ENCODE measurements at regions not wholly inside any gene's neighbourhood (a gene's known extent, or its start where the extent isn't known, plus 50 kb on each side); places are given as distances from the start of the nearest gene placed in this dataset.

DNA sequence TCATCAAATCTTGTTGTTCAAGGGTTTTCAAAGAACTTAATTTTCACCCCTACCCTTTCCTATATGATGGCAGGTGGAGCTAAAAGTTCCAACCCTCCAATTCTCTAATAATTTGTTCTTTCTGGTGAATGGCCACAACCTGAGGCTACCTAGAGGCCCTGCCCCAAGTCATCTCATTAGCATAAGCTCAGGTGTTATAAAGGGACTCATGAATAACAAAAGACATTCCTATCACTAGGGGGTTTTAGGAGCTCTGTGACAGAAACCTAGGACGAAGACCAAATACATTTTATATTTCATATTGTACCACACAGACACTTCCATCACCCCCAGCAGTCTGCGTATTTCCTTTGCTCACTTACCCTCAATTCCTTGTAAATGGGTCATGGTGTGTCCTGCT, 483.6 kb upstream of the EPHA6 start:
- no peak for TF ChIP-seq NFE2L1 (CRISPR knock-in tag; IDR thresholded peaks at IDR 0.05)
- TF ChIP-seq SMAD3 (CRISPR knock-in tag; IDR thresholded peaks at IDR 0.05; ENCODE audit: borderline replicate concordance) = no peak
- TF ChIP-seq CTCF (IDR thresholded peaks at IDR 0.05) = no peak
- TF ChIP-seq CREM (CRISPR knock-in tag; IDR thresholded peaks at IDR 0.05) = no peak
- TF ChIP-seq GTF2I (CRISPR knock-in tag; conservative IDR thresholded peaks at IDR 0.05) = no peak

Measured in WTC11 (cell line).